ENCODE measurements at regions not wholly inside any gene's neighbourhood (a gene's known extent, or its start where the extent isn't known, plus 50 kb on each side); places are given as distances from the start of the nearest gene placed in this dataset.

GRCh38 chr14:101289911-101290310, 271.4 kb upstream of the DIO3 start:
- Histone ChIP-seq H3K27me3 (ENCODE audit: control insufficient read depth, insufficient read depth, low read length) (peaks cover 9% of the 10 kb centered on the region; the same call in 1 of the 2 replicates), H2AK5ac (ENCODE audit: low read depth, low read length) (no peak overlapping the region), H3K18ac (ENCODE audit: low read depth, low read length) (no peak overlapping the region), H3K23ac (ENCODE audit: low read depth, low read length) (no peak overlapping the region), H3K9ac (ENCODE audit: low read depth, low read length) (no peak overlapping the region), H3K27ac (ENCODE audit: insufficient read depth, low read length) (no peak overlapping the region), H3K36me3 (ENCODE audit: control insufficient read depth, insufficient read depth, low read length) (no peaks in the 10 kb centered on the region), H3K4me3 (ENCODE audit: insufficient read depth, low read depth, low read length) (no peak overlapping the region), H3K9me1 (ENCODE audit: insufficient read depth, low read length) (no peaks in the 10 kb centered on the region), H2AFZ (replicated peaks; ENCODE audit: low read length, poor library complexity) (no peak overlapping the region), H3K4ac (ENCODE audit: low read depth, low read length) (no peak overlapping the region), H2AK9ac (replicated peaks; ENCODE audit: low read depth, low read length, poor library complexity) (no peak overlapping the region), H3K56ac (ENCODE audit: extremely low read depth, insufficient read depth, low read length) (no peak overlapping the region), H4K20me1 (ENCODE audit: insufficient read depth, low read length) (no peaks in the 10 kb centered on the region), H2BK15ac (ENCODE audit: low read depth, low read length) (no peak overlapping the region), H4K5ac (ENCODE audit: low read depth, low read length) (no peak overlapping the region), H3K14ac (replicated peaks; ENCODE audit: low read depth, low read length) (no peak overlapping the region), H2BK20ac (ENCODE audit: low read depth, low read length) (no peak overlapping the region), H3K4me1 (ENCODE audit: control insufficient read depth, insufficient read depth, low read length) (no peaks in the 10 kb centered on the region), H2BK5ac (ENCODE audit: low read depth, low read length, poor library complexity, severe bottlenecking) (no peak overlapping the region), H3K4me2 (ENCODE audit: low read depth, low read length) (no peak overlapping the region), H3K79me1 (ENCODE audit: low read depth in 1 of 2, low read length in 2 of 2) (no peaks in the 10 kb centered on the region), H4K8ac (ENCODE audit: low read depth in 2 of 2, low read length in 2 of 2) (no peak overlapping the region), H3K9me3 (ENCODE audit: control insufficient read depth, insufficient read depth, low read length) (no peaks in the 10 kb centered on the region; the same call in 1 of the 2 replicates), H4K91ac (ENCODE audit: insufficient read depth, low read depth, low read length) (no peak overlapping the region), H2BK120ac (ENCODE audit: low read depth, low read length) (no peak overlapping the region)
- in situ Hi-C loops (cut with MboI; ENCODE audit: low sequenced_read_pairs) = no loop called here
- dilution Hi-C loops (cut with HindIII; ENCODE audit: low sequenced_read_pairs, unreplicated experiment) = no loop called here
- BruUV-seq (replicated peaks) = no TSS peak
- ChIA-PET CTCF (no interaction called here), POLR2A (ENCODE audit: unreplicated experiment) (no interaction called here)
- intact Hi-C loops (cut with micrococcal nuclease) = no loop called here
- DNase-seq = no peak
- TF ChIP-seq RFX5 (IDR thresholded peaks at IDR 0.05; ENCODE audit: low read depth, low read length) = no peak
- no peak for ATAC-seq (ENCODE audit: low read depth)
- WGBS, 2 experiments (ENCODE audit: extremely low coverage in 2 of 2, insufficient read length in 1 of 2) = 40% methylated on average over 1 of the region's 7 CpGs; no CpG with 5 or more reads in 1 of the 2 experiments
